ENCODE measurements at regions not wholly inside any gene's neighbourhood (a gene's known extent, or its start where the extent isn't known, plus 50 kb on each side); places are given as distances from the start of the nearest gene placed in this dataset.
"Not testable (repeated sequence)": the region's sequence is repeated elsewhere in the genome, so short reads cannot be mapped to it uniquely, and the experiment has no call there.

- TF ChIP-seq, protein P1, sequence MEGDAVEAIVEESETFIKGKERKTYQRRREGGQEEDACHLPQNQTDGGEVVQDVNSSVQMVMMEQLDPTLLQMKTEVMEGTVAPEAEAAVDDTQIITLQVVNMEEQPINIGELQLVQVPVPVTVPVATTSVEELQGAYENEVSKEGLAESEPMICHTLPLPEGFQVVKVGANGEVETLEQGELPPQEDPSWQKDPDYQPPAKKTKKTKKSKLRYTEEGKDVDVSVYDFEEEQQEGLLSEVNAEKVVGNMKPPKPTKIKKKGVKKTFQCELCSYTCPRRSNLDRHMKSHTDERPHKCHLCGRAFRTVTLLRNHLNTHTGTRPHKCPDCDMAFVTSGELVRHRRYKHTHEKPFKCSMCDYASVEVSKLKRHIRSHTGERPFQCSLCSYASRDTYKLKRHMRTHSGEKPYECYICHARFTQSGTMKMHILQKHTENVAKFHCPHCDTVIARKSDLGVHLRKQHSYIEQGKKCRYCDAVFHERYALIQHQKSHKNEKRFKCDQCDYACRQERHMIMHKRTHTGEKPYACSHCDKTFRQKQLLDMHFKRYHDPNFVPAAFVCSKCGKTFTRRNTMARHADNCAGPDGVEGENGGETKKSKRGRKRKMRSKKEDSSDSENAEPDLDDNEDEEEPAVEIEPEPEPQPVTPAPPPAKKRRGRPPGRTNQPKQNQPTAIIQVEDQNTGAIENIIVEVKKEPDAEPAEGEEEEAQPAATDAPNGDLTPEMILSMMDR (IDR thresholded peaks at IDR 0.05 in 4 of 5, conservative IDR thresholded peaks at IDR 0.05 in 1 of 5), result not testable (repeated sequence)
- not testable (repeated sequence) for TF ChIP-seq POLR2A (IDR thresholded peaks at IDR 0.05)
Observed at GRCh38 chr16:47811758-47812157, 344.0 kb downstream of the ABCC12 start.

All from gastrocnemius medialis (tissue), 4 donors.